NCI-H226 (cell line): ENCODE measurements at regions not wholly inside any gene's neighbourhood (a gene's known extent, or its start where the extent isn't known, plus 50 kb on each side); places are given as distances from the start of the nearest gene placed in this dataset.

Source experiments
- DNase-seq: peaks from one replicate; pipeline ENCODE4 v3.0.0-alpha.2; 2015

- no peak for DNase-seq
These were observed 613.1 kb downstream of the EPHA7 start for GRCh38 chr6:92806254-92806653.

- DNase-seq = no peak
These were observed 628.0 kb downstream of the EPHA7 start for GRCh38 chr6:92791403-92791802.

- DNase-seq = no peak
These were observed 629.0 kb downstream of the EPHA7 start for GRCh38 chr6:92790381-92790780.

- DNase-seq = no peak
These were observed 635.1 kb downstream of the EPHA7 start for GRCh38 chr6:92784235-92784634.

GRCh38 chr6:92779746-92780145, 639.6 kb downstream of the EPHA7 start:
- peak; percentile 54 for DNase-seq

- peak; percentile 3 for DNase-seq
These were observed 642.1 kb downstream of the EPHA7 start for GRCh38 chr6:92777146-92777740.

GRCh38 chr6:92770540-92770939, 648.8 kb downstream of the EPHA7 start:
- no peak for DNase-seq

- DNase-seq = no peak
These were observed 652.3 kb downstream of the EPHA7 start for GRCh38 chr6:92767101-92767500.

GRCh38 chr6:92763680-92764079, 655.7 kb downstream of the EPHA7 start:
- no peak for DNase-seq

GRCh38 chr6:92763274-92763584, 656.1 kb downstream of the EPHA7 start:
- DNase-seq = no peak

- DNase-seq = no peak
These were observed 656.7 kb downstream of the EPHA7 start for GRCh38 chr6:92762443-92763273.

GRCh38 chr6:92759178-92759577, 660.2 kb downstream of the EPHA7 start:
- no peak for DNase-seq

GRCh38 chr6:92757925-92758324, 661.4 kb downstream of the EPHA7 start:
- DNase-seq = no peak

GRCh38 chr6:92756912-92757311, 662.4 kb downstream of the EPHA7 start:
- DNase-seq = peak; percentile 20

- DNase-seq = no peak
These were observed 665.4 kb downstream of the EPHA7 start for GRCh38 chr6:92753956-92754355.

- DNase-seq = no peak
These were observed 667.2 kb downstream of the EPHA7 start for GRCh38 chr6:92752114-92752513.

GRCh38 chr6:92748131-92748530, 671.2 kb downstream of the EPHA7 start:
- no peak for DNase-seq

GRCh38 chr6:92737983-92738382, 681.4 kb downstream of the EPHA7 start:
- DNase-seq = no peak

GRCh38 chr6:92723390-92723931, 695.9 kb downstream of the EPHA7 start:
- no peak for DNase-seq

- DNase-seq = no peak
These were observed 699.6 kb downstream of the EPHA7 start for GRCh38 chr6:92719773-92720172.

- no peak for DNase-seq
These were observed 702.7 kb downstream of the EPHA7 start for GRCh38 chr6:92716638-92717037.

GRCh38 chr6:92715991-92716390, 703.4 kb downstream of the EPHA7 start:
- peak; percentile 58 for DNase-seq

GRCh38 chr6:92714346-92714745, 705.0 kb downstream of the EPHA7 start:
- no peak for DNase-seq

- no peak for DNase-seq
These were observed 709.3 kb downstream of the EPHA7 start for GRCh38 chr6:92710048-92710447.

- no peak for DNase-seq
These were observed 710.4 kb downstream of the EPHA7 start for GRCh38 chr6:92708945-92709344.
